ENCODE measurements at regions not wholly inside any gene's neighbourhood (a gene's known extent, or its start where the extent isn't known, plus 50 kb on each side); places are given as distances from the start of the nearest gene placed in this dataset.

DNA sequence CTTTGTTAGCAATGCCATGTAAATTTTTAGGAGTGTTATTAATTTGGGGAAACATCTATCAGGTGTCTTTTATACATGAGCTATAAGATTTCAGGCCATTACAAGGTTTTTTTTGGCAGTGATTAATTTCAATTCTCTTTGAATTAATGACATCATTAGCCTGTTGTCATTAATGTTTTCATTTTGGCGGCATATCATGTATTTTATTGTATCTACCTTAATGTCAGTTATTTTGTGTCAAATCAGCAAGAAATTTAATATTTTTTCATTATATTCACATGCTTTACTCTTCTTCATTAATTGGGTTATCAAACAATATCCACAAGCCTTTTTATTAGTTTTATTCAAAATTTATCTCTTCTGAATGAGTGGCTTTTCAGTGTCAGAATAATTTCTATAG is 153.0 kb upstream of the CAND1 start:
- TF ChIP-seq CTCF (IDR thresholded peaks at IDR 0.05): no peak
- no peak for TF ChIP-seq POLR2A (IDR thresholded peaks at IDR 0.05)
